A549 (cell line): ENCODE measurements at regions not wholly inside any gene's neighbourhood (a gene's known extent, or its start where the extent isn't known, plus 50 kb on each side); places are given as distances from the start of the nearest gene placed in this dataset.
"Not testable (repeated sequence)": the region's sequence is repeated elsewhere in the genome, so short reads cannot be mapped to it uniquely, and the experiment has no call there.

Source experiments
- CTCF ChIP-seq: fragments of >200 bp; sonication (Bioruptor Twin); formaldehyde crosslinking; IDR thresholded peaks from 3 replicates; pipeline ENCODE4 v1.5.1; 2016
- EP300 ChIP-seq, 2 experiments: fragments of >200 bp; sonication (Bioruptor Twin); formaldehyde crosslinking; IDR thresholded peaks; 2 replicates in 1 of 2; 3 replicates in 1 of 2; pipeline ENCODE4 v1.6.1; 2016 to 2017
- MAX ChIP-seq: IDR thresholded peaks from 2 replicates; pipeline ENCODE4 v1.6.1; 2012
- MYC ChIP-seq: IDR thresholded peaks from 2 replicates; pipeline ENCODE4 v1.6.1; 2012; ENCODE audit warnings: mild to moderate bottlenecking, inconsistent platforms, low read length, improper control_type of control experiment, borderline replicate concordance
- NR3C1 ChIP-seq: fragments of >200 bp; sonication (Bioruptor Twin); formaldehyde crosslinking; IDR thresholded peaks from 3 replicates; pipeline ENCODE4 v1.6.1; 2017
- POLR2A ChIP-seq: IDR thresholded peaks from 2 replicates; pipeline ENCODE4 v1.6.1; 2012; ENCODE audit warnings: mild to moderate bottlenecking, low read length
- POLR2AphosphoS2 ChIP-seq: conservative IDR thresholded peaks from 2 replicates; pipeline ENCODE4 v1.6.1; 2012; ENCODE audit warnings: low read length, improper control_type of control experiment, inconsistent platforms
- SREBF2 ChIP-seq: fragments of 450-650 bp; IDR thresholded peaks from 2 replicates; pipeline ENCODE4 v1.6.1; 2014; ENCODE audit warnings: mild to moderate bottlenecking, moderate library complexity
- TF ChIP-seq, protein P1 (sequence below): fragments of 200-600 bp; sonication (generic); IDR thresholded peaks from 2 replicates; pipeline ENCODE4 v1.6.1; 2016; ENCODE audit warnings: antibody characterized with exemption, mild to moderate bottlenecking, moderate library complexity
- TF ChIP-seq, protein P2 (sequence below): fragments of 250-450 bp; sonication (Bioruptor Pico); IDR thresholded peaks from 2 replicates; pipeline ENCODE4 v1.5.0; 2021; ENCODE audit warnings: mild to moderate bottlenecking, moderate library complexity, borderline replicate concordance
- TF ChIP-seq, protein P3 (sequence below): fragments of 250-450 bp; sonication (Bioruptor Pico); IDR thresholded peaks from 2 replicates; pipeline ENCODE4 v1.5.0; 2020; ENCODE audit warnings: low read depth, mild to moderate bottlenecking, moderate library complexity

DNA sequence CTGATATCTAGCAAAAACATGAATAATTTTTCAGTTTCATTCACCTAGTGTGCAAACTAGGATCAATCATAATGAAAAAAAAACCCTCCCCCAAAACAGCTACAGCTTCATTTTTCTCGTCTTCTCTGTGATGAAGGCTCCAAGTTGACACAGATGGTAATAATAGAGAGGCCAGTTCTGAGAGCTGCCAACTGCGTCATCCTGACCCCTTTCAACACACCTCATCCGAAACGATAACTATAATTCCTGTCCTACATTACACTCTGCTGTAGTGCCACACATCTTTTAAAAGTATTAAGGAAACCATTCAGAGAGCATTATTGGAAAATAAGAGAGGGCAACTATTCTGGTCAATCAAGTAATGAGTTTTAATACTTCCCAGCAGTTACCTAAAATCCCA lies 962.3 kb upstream of the ADAMTS5 start:
- TF ChIP-seq EP300 (IDR thresholded peaks at IDR 0.05); CTCF; MYC; POLR2AphosphoS2; POLR2A; SREBF2; MAX; NR3C1: not testable (repeated sequence)
- TF ChIP-seq, protein P1, sequence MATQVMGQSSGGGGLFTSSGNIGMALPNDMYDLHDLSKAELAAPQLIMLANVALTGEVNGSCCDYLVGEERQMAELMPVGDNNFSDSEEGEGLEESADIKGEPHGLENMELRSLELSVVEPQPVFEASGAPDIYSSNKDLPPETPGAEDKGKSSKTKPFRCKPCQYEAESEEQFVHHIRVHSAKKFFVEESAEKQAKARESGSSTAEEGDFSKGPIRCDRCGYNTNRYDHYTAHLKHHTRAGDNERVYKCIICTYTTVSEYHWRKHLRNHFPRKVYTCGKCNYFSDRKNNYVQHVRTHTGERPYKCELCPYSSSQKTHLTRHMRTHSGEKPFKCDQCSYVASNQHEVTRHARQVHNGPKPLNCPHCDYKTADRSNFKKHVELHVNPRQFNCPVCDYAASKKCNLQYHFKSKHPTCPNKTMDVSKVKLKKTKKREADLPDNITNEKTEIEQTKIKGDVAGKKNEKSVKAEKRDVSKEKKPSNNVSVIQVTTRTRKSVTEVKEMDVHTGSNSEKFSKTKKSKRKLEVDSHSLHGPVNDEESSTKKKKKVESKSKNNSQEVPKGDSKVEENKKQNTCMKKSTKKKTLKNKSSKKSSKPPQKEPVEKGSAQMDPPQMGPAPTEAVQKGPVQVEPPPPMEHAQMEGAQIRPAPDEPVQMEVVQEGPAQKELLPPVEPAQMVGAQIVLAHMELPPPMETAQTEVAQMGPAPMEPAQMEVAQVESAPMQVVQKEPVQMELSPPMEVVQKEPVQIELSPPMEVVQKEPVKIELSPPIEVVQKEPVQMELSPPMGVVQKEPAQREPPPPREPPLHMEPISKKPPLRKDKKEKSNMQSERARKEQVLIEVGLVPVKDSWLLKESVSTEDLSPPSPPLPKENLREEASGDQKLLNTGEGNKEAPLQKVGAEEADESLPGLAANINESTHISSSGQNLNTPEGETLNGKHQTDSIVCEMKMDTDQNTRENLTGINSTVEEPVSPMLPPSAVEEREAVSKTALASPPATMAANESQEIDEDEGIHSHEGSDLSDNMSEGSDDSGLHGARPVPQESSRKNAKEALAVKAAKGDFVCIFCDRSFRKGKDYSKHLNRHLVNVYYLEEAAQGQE, result not testable (repeated sequence)
- TF ChIP-seq, protein P2, sequence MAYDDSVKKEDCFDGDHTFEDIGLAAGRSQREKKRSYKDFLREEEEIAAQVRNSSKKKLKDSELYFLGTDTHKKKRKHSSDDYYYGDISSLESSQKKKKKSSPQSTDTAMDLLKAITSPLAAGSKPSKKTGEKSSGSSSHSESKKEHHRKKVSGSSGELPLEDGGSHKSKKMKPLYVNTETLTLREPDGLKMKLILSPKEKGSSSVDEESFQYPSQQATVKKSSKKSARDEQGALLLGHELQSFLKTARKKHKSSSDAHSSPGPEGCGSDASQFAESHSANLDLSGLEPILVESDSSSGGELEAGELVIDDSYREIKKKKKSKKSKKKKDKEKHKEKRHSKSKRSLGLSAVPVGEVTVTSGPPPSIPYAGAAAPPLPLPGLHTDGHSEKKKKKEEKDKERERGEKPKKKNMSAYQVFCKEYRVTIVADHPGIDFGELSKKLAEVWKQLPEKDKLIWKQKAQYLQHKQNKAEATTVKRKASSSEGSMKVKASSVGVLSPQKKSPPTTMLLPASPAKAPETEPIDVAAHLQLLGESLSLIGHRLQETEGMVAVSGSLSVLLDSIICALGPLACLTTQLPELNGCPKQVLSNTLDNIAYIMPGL (CRISPR knock-in tag), result not testable (repeated sequence)
- TF ChIP-seq, protein P3, sequence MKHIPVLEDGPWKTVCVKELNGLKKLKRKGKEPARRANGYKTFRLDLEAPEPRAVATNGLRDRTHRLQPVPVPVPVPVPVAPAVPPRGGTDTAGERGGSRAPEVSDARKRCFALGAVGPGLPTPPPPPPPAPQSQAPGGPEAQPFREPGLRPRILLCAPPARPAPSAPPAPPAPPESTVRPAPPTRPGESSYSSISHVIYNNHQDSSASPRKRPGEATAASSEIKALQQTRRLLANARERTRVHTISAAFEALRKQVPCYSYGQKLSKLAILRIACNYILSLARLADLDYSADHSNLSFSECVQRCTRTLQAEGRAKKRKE, result not testable (repeated sequence)
